ENCODE measurements at regions not wholly inside any gene's neighbourhood (a gene's known extent, or its start where the extent isn't known, plus 50 kb on each side); places are given as distances from the start of the nearest gene placed in this dataset.

DNA sequence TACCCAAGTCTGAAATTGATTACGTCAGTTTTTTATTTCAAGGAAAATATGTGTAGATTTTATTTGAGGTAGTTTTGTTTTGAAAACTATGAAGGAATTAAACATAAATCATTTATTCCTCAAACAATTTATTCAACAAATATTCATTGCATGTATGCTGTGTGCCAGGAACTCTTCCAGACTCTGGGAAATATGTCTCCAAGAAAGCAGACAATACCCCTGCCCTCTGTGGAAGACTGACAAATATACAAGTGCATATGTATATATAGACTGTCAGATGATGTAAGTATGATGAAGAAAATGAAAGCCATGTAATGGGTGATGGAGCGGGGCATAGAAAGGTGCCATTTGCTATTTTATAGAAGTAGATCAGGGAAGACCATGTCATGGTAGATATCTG is 889.5 kb downstream of the USP25 start:
- Histone ChIP-seq H3K4me1 (ENCODE audit: insufficient read depth) (no peaks in the 10 kb centered on the region), H3K79me2 (ENCODE audit: insufficient read depth) (no peaks in the 10 kb centered on the region), H3K9ac (no peak overlapping the region), H3K36me3 (ENCODE audit: low read depth) (no peaks in the 10 kb centered on the region), H3F3A (ENCODE audit: insufficient read depth) (no peaks in the 10 kb centered on the region), H3K27ac (no peak overlapping the region), H3K9me3 (ENCODE audit: low read depth) (no peaks in the 10 kb centered on the region), H4K20me1 (ENCODE audit: insufficient read depth) (no peaks in the 10 kb centered on the region), H3K4me3 (no peak overlapping the region), H3K4me2 (ENCODE audit: unreplicated experiment) (no peak overlapping the region), H3K27me3 (replicated peaks; ENCODE audit: insufficient read depth) (no peaks in the 10 kb centered on the region), H3K9me2 (ENCODE audit: insufficient read depth) (no peaks in the 10 kb centered on the region), H2AFZ (no peak overlapping the region)
- TF ChIP-seq EZH2 (IDR thresholded peaks at IDR 0.05; ENCODE audit: insufficient read depth, poor library complexity, severe bottlenecking): no peak
- TF ChIP-seq EZH2phosphoT487 (IDR thresholded peaks at IDR 0.05; ENCODE audit: insufficient read depth, low read depth): no peak
- WGBS, 2 experiments (ENCODE audit: low coverage in 1 of 2, low lambda C conversion rate in 2 of 2, missing lambda C conversion rate in 2 of 2): 61 to 63% methylated on average over 2 of the region's 2 CpGs
- in situ Hi-C loops (cut with MboI): no loop called here
- no peak for DNase-seq

DNA sequence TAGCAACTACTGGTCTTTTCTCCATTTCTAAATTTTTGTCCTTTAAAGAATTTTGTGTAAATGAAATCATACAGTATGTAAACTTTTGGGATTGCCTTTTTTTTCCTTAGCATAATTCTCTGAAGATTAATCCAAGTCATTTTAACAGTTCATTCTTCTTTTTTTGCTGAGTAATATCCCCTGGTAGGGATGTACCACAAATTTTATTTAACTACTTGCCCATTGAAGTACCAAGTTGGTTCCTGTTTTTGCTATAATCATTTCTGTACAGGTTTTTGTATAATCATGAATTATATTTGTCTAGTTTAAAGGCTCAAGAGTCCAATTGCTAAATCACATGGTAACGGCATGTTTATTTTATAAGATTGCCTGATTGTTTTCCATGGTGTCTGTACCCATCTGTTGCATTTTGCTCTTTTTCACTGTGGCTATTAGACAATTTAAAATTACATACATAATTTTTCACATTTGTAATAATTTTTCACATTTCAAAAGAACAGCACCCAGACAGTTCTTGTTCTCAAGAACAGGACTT is 891.1 kb downstream of the USP25 start:
- Histone ChIP-seq H3K4me1 (ENCODE audit: insufficient read depth) (no peaks in the 10 kb centered on the region), H3K9me3 (ENCODE audit: low read depth) (no peaks in the 10 kb centered on the region), H3K79me2 (ENCODE audit: insufficient read depth) (no peaks in the 10 kb centered on the region), H3K27ac (no peak overlapping the region), H3K9ac (no peak overlapping the region), H3K4me3 (no peak overlapping the region), H4K20me1 (ENCODE audit: insufficient read depth) (no peaks in the 10 kb centered on the region), H3K36me3 (ENCODE audit: low read depth) (no peaks in the 10 kb centered on the region), H3K9me2 (ENCODE audit: insufficient read depth) (no peaks in the 10 kb centered on the region), H3K4me2 (ENCODE audit: unreplicated experiment) (no peak overlapping the region), H3F3A (ENCODE audit: insufficient read depth) (no peaks in the 10 kb centered on the region), H3K27me3 (replicated peaks; ENCODE audit: insufficient read depth) (no peaks in the 10 kb centered on the region), H2AFZ (no peak overlapping the region)
- no peak for DNase-seq
- 95 to 100% methylated on average over 1 of the region's 1 CpG for WGBS, 2 experiments (ENCODE audit: low coverage in 1 of 2, low lambda C conversion rate in 2 of 2, missing lambda C conversion rate in 2 of 2)
- in situ Hi-C loops (cut with MboI): no loop called here
- no peak for TF ChIP-seq EZH2 (IDR thresholded peaks at IDR 0.05; ENCODE audit: insufficient read depth, poor library complexity, severe bottlenecking)
- no peak for TF ChIP-seq EZH2phosphoT487 (IDR thresholded peaks at IDR 0.05; ENCODE audit: insufficient read depth, low read depth)

DNA sequence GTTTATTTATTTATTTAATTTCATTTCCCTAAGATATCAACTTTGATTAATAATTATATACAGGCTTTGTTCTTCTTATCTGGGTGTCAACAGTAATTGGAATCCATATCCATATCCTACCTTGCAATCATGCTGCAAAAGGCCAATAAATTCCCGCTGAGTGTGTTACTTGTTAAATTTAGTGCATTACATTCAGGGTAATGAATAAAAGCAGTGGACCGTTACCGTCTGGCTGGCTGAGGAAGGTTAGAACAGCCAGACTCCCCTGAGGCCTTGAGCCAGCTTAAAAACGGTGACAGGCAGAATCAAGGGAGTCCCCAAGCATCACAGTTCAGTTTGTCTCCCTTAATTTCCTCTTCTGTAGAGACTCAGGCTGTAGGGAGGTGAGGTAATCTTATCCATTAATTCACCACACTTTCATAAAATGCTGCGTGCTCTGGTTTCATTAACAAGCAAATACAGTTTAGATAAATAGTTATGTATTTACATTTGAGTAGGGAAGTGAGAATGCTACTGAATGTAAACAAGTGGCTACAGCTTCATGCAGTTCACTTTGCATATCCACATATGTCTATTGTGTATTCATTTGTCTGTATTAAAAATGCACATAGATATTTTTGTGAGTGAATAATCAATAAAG is 888.2 kb upstream of the CXADR start:
- no peaks in the 10 kb centered on the region for H3K79me2 ChIP-seq (ENCODE audit: insufficient read depth)
- no peaks in the 10 kb centered on the region for H3K9me2 ChIP-seq (ENCODE audit: insufficient read depth)
- no peak overlapping the region for H3K27ac ChIP-seq
- 80 to 82% methylated on average over 5 of the region's 5 CpGs for WGBS, 2 experiments (ENCODE audit: low coverage in 1 of 2, low lambda C conversion rate in 2 of 2, missing lambda C conversion rate in 2 of 2)
- DNase-seq: no peak
- no peaks in the 10 kb centered on the region for H3K36me3 ChIP-seq (ENCODE audit: low read depth)
- no peak for TF ChIP-seq EZH2 (IDR thresholded peaks at IDR 0.05; ENCODE audit: insufficient read depth, poor library complexity, severe bottlenecking)
- TF ChIP-seq EZH2phosphoT487 (IDR thresholded peaks at IDR 0.05; ENCODE audit: insufficient read depth, low read depth): no peak
- H2AFZ ChIP-seq: no peak overlapping the region
- H3K4me2 ChIP-seq (ENCODE audit: unreplicated experiment): no peak overlapping the region
- H3K27me3 ChIP-seq (replicated peaks; ENCODE audit: insufficient read depth): no peaks in the 10 kb centered on the region
- H4K20me1 ChIP-seq (ENCODE audit: insufficient read depth): no peaks in the 10 kb centered on the region
- no peak overlapping the region for H3K9ac ChIP-seq
- in situ Hi-C loops (cut with MboI): no loop called here
- H3K4me3 ChIP-seq: no peak overlapping the region
- H3K4me1 ChIP-seq (ENCODE audit: insufficient read depth): no peaks in the 10 kb centered on the region
- no peaks in the 10 kb centered on the region for H3K9me3 ChIP-seq (ENCODE audit: low read depth)
- H3F3A ChIP-seq (ENCODE audit: insufficient read depth): no peaks in the 10 kb centered on the region

DNA sequence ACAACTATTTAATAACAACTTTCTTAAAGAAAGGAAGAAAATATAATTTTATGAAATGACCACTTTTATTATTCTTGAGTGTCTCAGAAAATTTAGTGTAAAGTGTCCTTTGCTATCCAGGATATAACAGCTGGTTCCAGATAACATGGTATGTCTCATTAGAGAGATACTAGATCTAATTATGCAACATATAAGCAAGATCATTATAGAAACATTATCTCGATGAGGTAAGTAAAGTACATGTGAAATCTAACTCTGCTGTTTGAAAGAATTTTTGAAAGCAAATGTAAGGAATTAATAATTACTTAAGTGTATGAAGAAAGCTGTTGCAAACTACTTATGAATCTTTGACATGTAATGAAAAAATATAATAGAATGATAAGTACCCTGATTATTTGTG is 887.4 kb upstream of the CXADR start:
- Histone ChIP-seq H3K27me3 (replicated peaks; ENCODE audit: insufficient read depth) (no peaks in the 10 kb centered on the region), H3F3A (ENCODE audit: insufficient read depth) (no peaks in the 10 kb centered on the region), H3K4me2 (ENCODE audit: unreplicated experiment) (no peak overlapping the region), H3K4me3 (no peak overlapping the region), H2AFZ (no peak overlapping the region), H4K20me1 (ENCODE audit: insufficient read depth) (no peaks in the 10 kb centered on the region), H3K9me3 (ENCODE audit: low read depth) (no peaks in the 10 kb centered on the region), H3K9ac (no peak overlapping the region), H3K27ac (no peak overlapping the region), H3K36me3 (ENCODE audit: low read depth) (no peaks in the 10 kb centered on the region), H3K4me1 (ENCODE audit: insufficient read depth) (no peaks in the 10 kb centered on the region), H3K79me2 (ENCODE audit: insufficient read depth) (no peaks in the 10 kb centered on the region), H3K9me2 (ENCODE audit: insufficient read depth) (no peaks in the 10 kb centered on the region)
- in situ Hi-C loops (cut with MboI): no loop called here
- 60 to 75% methylated on average over 1 of the region's 1 CpG for WGBS, 2 experiments (ENCODE audit: low coverage in 1 of 2, low lambda C conversion rate in 2 of 2, missing lambda C conversion rate in 2 of 2)
- TF ChIP-seq EZH2 (IDR thresholded peaks at IDR 0.05; ENCODE audit: insufficient read depth, poor library complexity, severe bottlenecking) (no peak), EZH2phosphoT487 (IDR thresholded peaks at IDR 0.05; ENCODE audit: insufficient read depth, low read depth) (no peak)
- DNase-seq: no peak

Data from GM23248 (cell line).